GM19023 (cell line): ENCODE measurements at regions not wholly inside any gene's neighbourhood (a gene's known extent, or its start where the extent isn't known, plus 50 kb on each side); places are given as distances from the start of the nearest gene placed in this dataset.
"Not testable (repeated sequence)": the region's sequence is repeated elsewhere in the genome, so short reads cannot be mapped to it uniquely, and the experiment has no call there.

Experiments used
- ATAC-seq: cut with Tn5 transposase; IDR thresholded peaks from one replicate; pipeline ENCODE4 v1.9.1; 2021; ENCODE audit warnings: mild to moderate bottlenecking, moderate library complexity; ENCODE audit not compliant: unreplicated experiment

GRCh38 chr4:94141001-94141400 is 66.7 kb upstream of the SMARCAD1 start:
- ATAC-seq = no peak

DNA sequence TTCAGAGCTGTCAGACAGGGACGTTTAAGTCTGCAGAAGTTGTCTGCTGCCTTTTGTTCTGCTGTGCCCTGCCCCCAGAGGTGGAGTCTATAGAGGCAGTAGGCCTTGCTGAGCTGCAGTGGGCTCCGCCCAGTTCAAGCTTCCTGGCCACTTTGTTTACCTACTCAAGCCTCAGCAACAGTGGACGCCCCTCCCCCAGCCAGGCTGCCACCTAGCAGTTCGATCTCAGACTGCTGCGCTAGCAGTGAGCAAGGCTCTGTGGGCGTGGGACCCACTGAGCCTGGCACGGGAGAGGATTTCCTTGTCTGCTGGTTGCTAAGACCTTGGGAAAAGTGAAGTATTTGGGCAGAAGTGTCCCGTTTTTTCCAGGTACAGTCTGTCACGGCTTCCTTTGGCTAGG is 59.6 kb upstream of the SMARCAD1 start:
- not testable (repeated sequence) for ATAC-seq

GRCh38 chr4:94152466-94152865 is 55.2 kb upstream of the SMARCAD1 start:
- ATAC-seq = no peak

DNA sequence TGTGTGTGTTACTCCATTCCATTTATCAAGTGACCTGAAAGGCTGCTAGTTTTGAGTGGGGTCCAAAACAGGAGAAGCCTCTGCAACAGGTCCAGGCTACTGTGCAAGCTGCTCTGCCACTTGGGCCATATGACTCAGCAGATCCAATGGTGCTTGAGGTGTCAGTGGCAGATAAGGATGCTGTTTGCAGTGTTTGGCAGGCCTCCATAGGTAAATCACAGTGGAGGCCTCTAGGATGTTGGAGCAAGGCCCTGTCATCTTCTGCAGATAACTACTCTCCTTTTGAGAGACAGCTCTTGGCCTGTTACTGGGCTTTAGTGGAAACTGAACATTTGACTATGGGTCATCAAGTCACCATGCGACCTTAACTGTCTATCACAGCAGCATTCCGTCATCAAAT is 52.3 kb upstream of the SMARCAD1 start:
- not testable (repeated sequence) for ATAC-seq

GRCh38 chr4:94156826-94157225 is 50.8 kb upstream of the SMARCAD1 start:
- no peak for ATAC-seq
